Heart left ventricle (tissue), 16 donors: ENCODE measurements at regions not wholly inside any gene's neighbourhood (a gene's known extent, or its start where the extent isn't known, plus 50 kb on each side); places are given as distances from the start of the nearest gene placed in this dataset.
"Not testable (repeated sequence)": the region's sequence is repeated elsewhere in the genome, so short reads cannot be mapped to it uniquely, and the experiment has no call there.

Source experiments
- ATAC-seq, 4 donors: fragments of 200-7000 bp; cut with Tn5 transposase; one replicate each; pipeline ENCODE4 v1.9.1; 2020 to 2022; ENCODE audit warnings: moderate library complexity in 4 of 4, mild to moderate bottlenecking in 3 of 4, moderate number of reproducible peaks in 1 of 4
- DNase-seq, 5 donors: peaks; one replicate each; pipeline ENCODE4 v3.0.0-alpha.2; 2020
- H3K27ac ChIP-seq, 12 donors: fragments of 200-600 bp; sonication (generic) in 4 of 12; one replicate each; pipeline versions ENCODE4 v1.5.0 to v1.8.0; 2016 to 2022; ENCODE audit warnings: mild to moderate bottlenecking in 2 of 12
- H3K27me3 ChIP-seq, 9 donors: fragments of 200-600 bp; sonication (generic) in 2 of 9; one replicate each; pipeline versions ENCODE4 v1.5.1 to v1.8.0; 2016 to 2022; ENCODE audit warnings: mild to moderate bottlenecking in 3 of 9
- H3K36me3 ChIP-seq, 9 donors: fragments of 200-600 bp; sonication (generic) in 2 of 9; one replicate each; pipeline versions ENCODE4 v1.5.0 to v1.8.0; 2018 to 2022; ENCODE audit warnings: mild to moderate bottlenecking in 2 of 9
- H3K4me1 ChIP-seq, 12 donors: fragments of 200-600 bp; sonication (generic) in 4 of 12; one replicate each; pipeline versions ENCODE4 v1.5.0 to v1.8.0; 2016 to 2022; ENCODE audit warnings: mild to moderate bottlenecking in 3 of 12
- H3K4me3 ChIP-seq, 12 donors: fragments of 200-600 bp; sonication (generic) in 4 of 12; one replicate each; pipeline versions ENCODE4 v1.5.0 to v1.8.0; 2017 to 2022; ENCODE audit warnings: mild to moderate bottlenecking in 9 of 12, moderate library complexity in 4 of 12
- H3K9me3 ChIP-seq, 12 donors: fragments of 200-600 bp; sonication (generic) in 4 of 12; one replicate each; pipeline versions ENCODE4 v1.5.0 to v1.8.0; 2016 to 2022; ENCODE audit warnings: mild to moderate bottlenecking in 1 of 12
- CTCF ChIP-seq, 12 donors: fragments of 200-600 bp; sonication (generic) in 4 of 12; IDR thresholded peaks; one replicate each; pipeline versions ENCODE4 v1.5.0 to v1.8.0; 2018 to 2022; ENCODE audit warnings: antibody characterized with exemption in 12 of 12, mild to moderate bottlenecking in 5 of 12
- POLR2A ChIP-seq, 2 donors: fragments of 450-650 bp; IDR thresholded peaks; one replicate each; pipeline ENCODE4 v1.6.1; 2017; ENCODE audit warnings: antibody characterized with exemption in 2 of 2, mild to moderate bottlenecking in 2 of 2, moderate library complexity in 2 of 2
- WGBS, 4 donors: extraction: QIAGEN DNeasy Blood & Tissue Kit in 2 of 4; methylation state at CpG; one replicate each; pipeline versions ENCODE4 v1.1.5 to v1.1.7; 2013 to 2018; 5-methylcytosine and 5-hydroxymethylcytosine counted together
- intact Hi-C, 10 donors: fragments of 100-400 bp; cut with DNase I; formaldehyde crosslinking; loops; one replicate each; pipeline versions ENCODE4 v1.11.1 to v1.14.2; 2022
- donor health status: ischemic (EF 13 %, LVEDD 7.1; RV severe dilation, severe dysfunction).
- donor health status: healthy with polysubstance abuse.
- donor health status: DM: no; HTN: yes; CAD: no.
- donor health status: DM: no; HTN: no; CAD: no.
- donor health status: ischemic (EF 25% LVEDD 6.9; RV normal size, moderate dysfunction).
- donor health status: ischemic (EF 25% LVEDD 5.7; RV mildly dilated, moderate dysfunction).
- donor health status: healthy.
- donor health status: DM: yes; HTN: yes; CAD: no.
- donor health status: ischemic (EF 35%, LVEDD 5.7; RV mildly dilated, moderate dysfunction).
- donor health status: nonischemic (EF 11% LVEDD 7.7; RV severe dilation, severe dysfunction).
- donor health status: DM: yes; HTN: yes; CAD: no.
- donor health status: PGD.
- donor health status: ischemic (EF 29% LVEDD 5.4; RV normal size, mild dysfunction).
- donor health status: nonischemic (EF 23%, LVEDD 6.1; RV moderate dilation, normal function).

- intact Hi-C loops = no loop called here
- no peak for TF ChIP-seq POLR2A (IDR thresholded peaks at IDR 0.05)
- TF ChIP-seq CTCF (IDR thresholded peaks at IDR 0.05) = no peak
- no peak for DNase-seq
- ATAC-seq = no peak
- Histone ChIP-seq H3K4me1 (no peaks in the 10 kb centered on the region), H3K27me3 (no peaks in the 10 kb centered on the region), H3K27ac (no peak overlapping the region), H3K36me3 (no peaks in the 10 kb centered on the region), H3K9me3 (peaks cover 0 to 6% (median 0%) of the 10 kb centered on the region in 12 donors), H3K4me3 (no peak overlapping the region)
- WGBS, 4 donors = 83 to 89% (median 84%) methylated on average over 5 of the region's 5 CpGs
Measured at GRCh38 chr2:125658583-125658982, 997.4 kb upstream of the GYPC start.

- intact Hi-C loops, H3K9me3 ChIP-seq: not testable (repeated sequence)
Measured at GRCh38 chr2:125660369-125660768, 995.6 kb upstream of the GYPC start.

GRCh38 chr2:125667630-125668029 lies 988.3 kb upstream of the GYPC start:
- Histone ChIP-seq H3K4me1 (no peaks in the 10 kb centered on the region), H3K27me3 (peaks cover 0 to 3% (median 0%) of the 10 kb centered on the region in 9 donors), H3K27ac (no peak overlapping the region), H3K4me3 (no peak overlapping the region), H3K36me3 (no peaks in the 10 kb centered on the region), H3K9me3 (peaks cover 0 to 6% (median 0%) of the 10 kb centered on the region in 12 donors)
- intact Hi-C loops = no loop called here
- 72 to 78% (median 75%) methylated on average over 3 of the region's 3 CpGs for WGBS, 4 donors
- no peak for TF ChIP-seq POLR2A (IDR thresholded peaks at IDR 0.05)
- TF ChIP-seq CTCF (IDR thresholded peaks at IDR 0.05) = no peak
- ATAC-seq (no peak), DNase-seq (no peak)

More at GRCh38 chr2:125660369-125660768, 995.6 kb upstream of the GYPC start:
- 45 to 57% (median 49%) methylated on average over 1 of the region's 1 CpG for WGBS, 4 donors
- H3K4me1 ChIP-seq, ATAC-seq, H3K36me3 ChIP-seq, H3K4me3 ChIP-seq, H3K27me3 ChIP-seq, H3K27ac ChIP-seq, DNase-seq: not testable (repeated sequence)

DNA sequence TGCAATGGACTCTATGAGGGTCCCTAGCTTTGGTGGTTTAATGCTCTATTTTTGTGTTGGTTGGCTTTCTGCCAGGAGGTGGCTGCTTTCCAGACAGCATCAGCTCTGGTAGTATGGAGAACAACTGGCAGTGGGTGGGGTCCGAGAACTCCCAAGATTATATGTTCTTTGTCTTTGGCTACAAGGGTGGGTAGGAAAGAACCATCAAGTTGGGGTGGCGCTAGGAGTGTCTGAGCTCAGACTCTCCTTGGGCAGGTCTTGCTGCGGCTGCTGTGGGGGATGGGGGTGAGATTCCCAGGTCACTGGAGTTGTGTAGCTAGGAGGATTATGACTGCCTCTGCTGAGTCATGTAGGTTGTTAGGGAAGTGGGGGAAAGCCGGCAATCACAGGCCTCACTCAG lies 976.1 kb upstream of the GYPC start:
- intact Hi-C loops = no loop called here
- 67 to 74% (median 72%) methylated on average over 4 of the region's 4 CpGs for WGBS, 4 donors
- peaks cover 0 to 1% (median 0%) of the 10 kb centered on the region in 12 donors for H3K9me3 ChIP-seq
- ATAC-seq (no peak), DNase-seq (no peak)
- no peaks in the 10 kb centered on the region for H3K36me3 ChIP-seq
- no peak overlapping the region for H3K27ac ChIP-seq
- no peak overlapping the region for H3K4me3 ChIP-seq
- H3K4me1 ChIP-seq = no peaks in the 10 kb centered on the region
- no peaks in the 10 kb centered on the region for H3K27me3 ChIP-seq
- TF ChIP-seq CTCF (IDR thresholded peaks at IDR 0.05) (no peak), POLR2A (IDR thresholded peaks at IDR 0.05) (no peak)

- no peak overlapping the region for H3K4me3 ChIP-seq
- H3K27ac ChIP-seq = no peak overlapping the region
- no peaks in the 10 kb centered on the region for H3K36me3 ChIP-seq
- 81 to 90% (median 86%) methylated on average over 4 of the region's 4 CpGs for WGBS, 4 donors
- no peak for ATAC-seq
- H3K27me3 ChIP-seq = no peaks in the 10 kb centered on the region
- TF ChIP-seq POLR2A (IDR thresholded peaks at IDR 0.05) (no peak), CTCF (IDR thresholded peaks at IDR 0.05) (no peak)
- intact Hi-C loops = no loop called here
- DNase-seq = no peak
- no peaks in the 10 kb centered on the region for H3K9me3 ChIP-seq
- H3K4me1 ChIP-seq = no peaks in the 10 kb centered on the region
Measured at GRCh38 chr2:125680809-125681208, 975.1 kb upstream of the GYPC start.
